Body of pancreas (tissue), 4 donors: ENCODE measurements at regions not wholly inside any gene's neighbourhood (a gene's known extent, or its start where the extent isn't known, plus 50 kb on each side); places are given as distances from the start of the nearest gene placed in this dataset.

ENCODE experiments used
- POLR2A ChIP-seq, 3 donors: fragments of 450-650 bp; IDR thresholded peaks; one replicate each; pipeline ENCODE4 v1.6.1; 2016; ENCODE audit warnings: antibody characterized with exemption in 3 of 3, mild to moderate bottlenecking in 2 of 3
- TF ChIP-seq, protein P1 (sequence below), 7 experiments: fragments of 450-650 bp in 4 of 7; fragments of 200-600 bp in 3 of 7; sonication (generic) in 3 of 7; IDR thresholded peaks; one replicate each; pipeline ENCODE4 v1.5.1; 2016 to 2019; ENCODE audit warnings: antibody characterized with exemption in 7 of 7

DNA sequence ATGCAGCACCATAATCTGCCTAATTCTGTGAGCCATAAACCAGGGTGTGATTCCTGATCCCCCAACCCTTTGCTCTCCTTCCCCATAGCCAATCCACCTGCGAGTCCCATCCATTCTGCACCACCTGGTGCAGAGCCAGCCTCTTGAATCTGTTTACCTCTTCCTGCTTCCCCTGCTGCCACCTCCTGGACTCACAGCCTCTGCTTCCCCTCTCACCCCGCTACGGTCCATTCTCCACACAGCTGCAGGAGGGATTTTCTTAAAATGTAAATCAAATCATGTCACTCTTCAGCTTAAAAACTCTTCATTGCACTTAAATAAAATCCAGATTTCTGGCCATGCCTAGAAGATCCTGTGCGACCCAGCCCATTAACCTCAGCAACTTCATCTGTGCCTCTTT, 186.7 kb downstream of the FOXD2 start:
- TF ChIP-seq, protein P1, sequence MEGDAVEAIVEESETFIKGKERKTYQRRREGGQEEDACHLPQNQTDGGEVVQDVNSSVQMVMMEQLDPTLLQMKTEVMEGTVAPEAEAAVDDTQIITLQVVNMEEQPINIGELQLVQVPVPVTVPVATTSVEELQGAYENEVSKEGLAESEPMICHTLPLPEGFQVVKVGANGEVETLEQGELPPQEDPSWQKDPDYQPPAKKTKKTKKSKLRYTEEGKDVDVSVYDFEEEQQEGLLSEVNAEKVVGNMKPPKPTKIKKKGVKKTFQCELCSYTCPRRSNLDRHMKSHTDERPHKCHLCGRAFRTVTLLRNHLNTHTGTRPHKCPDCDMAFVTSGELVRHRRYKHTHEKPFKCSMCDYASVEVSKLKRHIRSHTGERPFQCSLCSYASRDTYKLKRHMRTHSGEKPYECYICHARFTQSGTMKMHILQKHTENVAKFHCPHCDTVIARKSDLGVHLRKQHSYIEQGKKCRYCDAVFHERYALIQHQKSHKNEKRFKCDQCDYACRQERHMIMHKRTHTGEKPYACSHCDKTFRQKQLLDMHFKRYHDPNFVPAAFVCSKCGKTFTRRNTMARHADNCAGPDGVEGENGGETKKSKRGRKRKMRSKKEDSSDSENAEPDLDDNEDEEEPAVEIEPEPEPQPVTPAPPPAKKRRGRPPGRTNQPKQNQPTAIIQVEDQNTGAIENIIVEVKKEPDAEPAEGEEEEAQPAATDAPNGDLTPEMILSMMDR (IDR thresholded peaks at IDR 0.05) = peak in 5 of 7 experiments; percentile 40 to 89 (median 60)
- TF ChIP-seq POLR2A (IDR thresholded peaks at IDR 0.05) = no peak
